Esophagus squamous epithelium (tissue), 5 donors: ENCODE measurements at regions not wholly inside any gene's neighbourhood (a gene's known extent, or its start where the extent isn't known, plus 50 kb on each side); places are given as distances from the start of the nearest gene placed in this dataset.

Experiments used
- DNase-seq: peaks from one replicate; lab custom pipeline; 2025; lab: John Stamatoyannopoulos, UW
- H3K27ac ChIP-seq, 4 donors: fragments of 200-600 bp; sonication (generic); one replicate each; pipeline ENCODE4 v1.5.1; 2016 to 2019; ENCODE audit warnings: mild to moderate bottlenecking in 1 of 4
- H3K27me3 ChIP-seq, 4 donors: fragments of 200-600 bp; sonication (generic); 1 replicate in 3 of 4; 2 replicates in 1 of 4; pipeline versions ENCODE4 v1.5.1 to v1.6.0; 2017 to 2021; ENCODE audit warnings: antibody characterized with exemption in 1 of 4
- H3K36me3 ChIP-seq, 3 donors: fragments of 200-600 bp; sonication (generic); one replicate each; pipeline ENCODE4 v1.5.1; 2016 to 2019
- H3K4me1 ChIP-seq, 3 donors: fragments of 200-600 bp; sonication (generic); one replicate each; pipeline ENCODE4 v1.5.1; 2017 to 2019
- H3K4me3 ChIP-seq, 4 donors: fragments of 200-600 bp; sonication (generic); 1 replicate in 3 of 4; 2 replicates in 1 of 4; pipeline ENCODE4 v1.5.1; 2016 to 2019; ENCODE audit warnings: mild to moderate bottlenecking in 2 of 4, moderate library complexity in 1 of 4
- H3K9me3 ChIP-seq, 3 donors: fragments of 200-600 bp; sonication (generic); one replicate each; pipeline ENCODE4 v1.5.1; 2016 to 2019
- POLR2A ChIP-seq, 4 donors: fragments of 450-650 bp; IDR thresholded peaks; one replicate each; pipeline ENCODE4 v1.6.1; 2017; ENCODE audit warnings: antibody characterized with exemption in 4 of 4, mild to moderate bottlenecking in 4 of 4, moderate library complexity in 3 of 4
- WGBS, 2 donors: methylation state at CpG; one replicate each; pipeline ENCODE4 v1.1.5; 2018; 5-methylcytosine and 5-hydroxymethylcytosine counted together
- intact Hi-C: fragments of 100-400 bp; cut with DNase I; formaldehyde crosslinking; loops from one replicate; pipeline ENCODE4 v1.15.0; 2022
- TF ChIP-seq, protein P1 (sequence below), 6 experiments: fragments of 450-650 bp in 4 of 6; fragments of 200-600 bp in 2 of 6; sonication (generic) in 2 of 6; IDR thresholded peaks; one replicate each; pipeline ENCODE4 v1.5.1; 2016 to 2019; ENCODE audit warnings: antibody characterized with exemption in 6 of 6, mild to moderate bottlenecking in 4 of 6, moderate library complexity in 4 of 6
- donor health status: DM: yes; HTN: yes; CAD: no.

DNA sequence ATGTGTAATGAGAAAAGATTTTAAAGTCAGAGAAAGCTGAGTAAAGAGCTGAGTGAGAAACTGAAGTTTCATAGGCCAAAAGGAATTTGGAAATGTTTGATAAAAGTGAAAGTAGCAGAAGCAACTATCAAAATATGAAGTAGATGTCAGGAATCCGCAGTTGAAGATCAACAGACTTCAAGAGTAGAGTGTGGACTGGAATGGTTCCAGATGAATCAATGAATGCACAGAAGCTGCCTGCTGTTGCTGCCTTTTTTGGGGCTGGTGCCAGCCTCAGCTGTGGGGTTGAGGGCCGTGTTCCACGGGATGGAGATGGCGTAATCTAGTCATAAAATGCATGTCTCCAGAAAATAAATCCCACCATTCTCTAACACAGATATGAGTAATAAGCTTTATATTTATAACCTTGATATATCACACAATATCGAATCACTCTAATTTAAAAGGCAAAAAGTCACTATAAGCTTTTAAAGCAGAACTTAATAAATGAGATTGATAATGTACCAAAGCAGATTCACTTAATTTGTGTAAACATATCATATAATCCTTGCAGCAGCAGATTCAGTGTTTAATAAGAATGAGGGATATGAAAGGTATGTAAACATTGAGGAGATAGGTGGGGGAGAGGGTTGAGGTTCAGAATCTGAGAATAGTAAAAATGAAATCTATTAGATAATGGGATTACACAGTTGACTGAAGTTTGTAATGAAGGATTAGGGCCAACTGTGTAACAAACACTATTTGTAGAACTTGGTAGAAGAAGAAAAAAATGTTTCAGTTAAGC lies 652.3 kb upstream of the FTMT start:
- intact Hi-C loops = no loop called here
- Histone ChIP-seq H3K4me3 (peak overlapping the region in 1 of 4 donors; percentile 5), H3K9me3 (no peaks in the 10 kb centered on the region), H3K4me1 (no peaks in the 10 kb centered on the region), H3K27me3 (no peaks in the 10 kb centered on the region), H3K27ac (no peak overlapping the region), H3K36me3 (no peaks in the 10 kb centered on the region)
- no peak for TF ChIP-seq POLR2A (IDR thresholded peaks at IDR 0.05)
- TF ChIP-seq, protein P1, sequence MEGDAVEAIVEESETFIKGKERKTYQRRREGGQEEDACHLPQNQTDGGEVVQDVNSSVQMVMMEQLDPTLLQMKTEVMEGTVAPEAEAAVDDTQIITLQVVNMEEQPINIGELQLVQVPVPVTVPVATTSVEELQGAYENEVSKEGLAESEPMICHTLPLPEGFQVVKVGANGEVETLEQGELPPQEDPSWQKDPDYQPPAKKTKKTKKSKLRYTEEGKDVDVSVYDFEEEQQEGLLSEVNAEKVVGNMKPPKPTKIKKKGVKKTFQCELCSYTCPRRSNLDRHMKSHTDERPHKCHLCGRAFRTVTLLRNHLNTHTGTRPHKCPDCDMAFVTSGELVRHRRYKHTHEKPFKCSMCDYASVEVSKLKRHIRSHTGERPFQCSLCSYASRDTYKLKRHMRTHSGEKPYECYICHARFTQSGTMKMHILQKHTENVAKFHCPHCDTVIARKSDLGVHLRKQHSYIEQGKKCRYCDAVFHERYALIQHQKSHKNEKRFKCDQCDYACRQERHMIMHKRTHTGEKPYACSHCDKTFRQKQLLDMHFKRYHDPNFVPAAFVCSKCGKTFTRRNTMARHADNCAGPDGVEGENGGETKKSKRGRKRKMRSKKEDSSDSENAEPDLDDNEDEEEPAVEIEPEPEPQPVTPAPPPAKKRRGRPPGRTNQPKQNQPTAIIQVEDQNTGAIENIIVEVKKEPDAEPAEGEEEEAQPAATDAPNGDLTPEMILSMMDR (IDR thresholded peaks at IDR 0.05) = no peak
- DNase-seq = no peak
- 58 to 68% methylated on average over 5 of the region's 5 CpGs for WGBS, 2 donors

DNA sequence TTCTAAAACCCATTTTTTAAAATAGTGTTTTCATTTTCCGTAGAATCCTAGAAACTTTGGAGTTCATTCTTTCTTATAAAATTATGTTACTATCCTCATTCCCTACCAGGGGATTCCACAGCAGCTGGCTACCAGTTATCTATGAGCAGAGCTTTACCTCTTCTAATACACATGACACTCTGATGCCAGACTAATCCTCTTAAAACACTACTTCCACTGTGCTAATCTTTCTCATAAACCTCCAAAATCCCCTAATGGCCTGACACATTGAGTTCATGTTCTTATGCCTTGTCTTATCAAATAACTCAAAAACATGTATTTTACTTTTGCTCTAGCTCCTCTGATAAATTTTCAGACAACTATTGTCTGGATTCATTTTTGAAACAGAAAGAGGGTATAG lies 633.6 kb upstream of the FTMT start:
- no peak for DNase-seq
- 61 to 91% methylated on average over 1 of the region's 1 CpG for WGBS, 2 donors
- no peaks in the 10 kb centered on the region for H3K27me3 ChIP-seq
- no peaks in the 10 kb centered on the region for H3K36me3 ChIP-seq
- TF ChIP-seq, protein P1 (IDR thresholded peaks at IDR 0.05) = no peak
- TF ChIP-seq POLR2A (IDR thresholded peaks at IDR 0.05) = no peak
- H3K27ac ChIP-seq = no peak overlapping the region
- no peak overlapping the region for H3K4me3 ChIP-seq
- intact Hi-C loops = no loop called here
- H3K9me3 ChIP-seq = peaks cover 0 to 21% (median 5%) of the 10 kb centered on the region in 3 donors
- no peaks in the 10 kb centered on the region for H3K4me1 ChIP-seq

DNA sequence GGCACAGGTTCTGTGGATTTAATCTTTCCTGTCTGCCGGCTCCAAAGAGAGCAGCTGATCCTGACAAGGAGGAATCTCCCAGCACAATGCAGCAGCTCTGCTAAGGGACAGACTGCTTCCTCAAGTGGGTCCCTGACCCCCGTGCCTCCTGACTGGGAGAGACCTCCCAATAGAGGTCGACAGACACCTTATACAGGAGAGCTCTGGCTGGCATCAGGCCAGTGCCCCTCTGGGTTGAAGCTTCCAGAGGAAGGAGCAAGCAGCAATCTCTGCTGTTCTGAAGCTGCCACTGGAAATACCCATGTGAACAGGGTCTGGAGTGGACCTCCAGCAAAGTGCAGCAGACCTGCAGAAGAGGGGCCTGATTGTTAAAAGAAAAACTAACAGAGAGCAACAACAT lies 630.2 kb upstream of the FTMT start:
- Histone ChIP-seq H3K36me3 (no peaks in the 10 kb centered on the region), H3K9me3 (peaks cover 0 to 22% (median 5%) of the 10 kb centered on the region in 3 donors), H3K4me1 (no peaks in the 10 kb centered on the region), H3K27me3 (no peaks in the 10 kb centered on the region), H3K4me3 (no peak overlapping the region), H3K27ac (no peak overlapping the region)
- WGBS, 2 donors = 61 to 80% methylated on average over 2 to 3 of the region's 3 CpGs
- TF ChIP-seq POLR2A (IDR thresholded peaks at IDR 0.05) = no peak
- TF ChIP-seq, protein P1 (IDR thresholded peaks at IDR 0.05) = no peak
- intact Hi-C loops = no loop called here
- no peak for DNase-seq

DNA sequence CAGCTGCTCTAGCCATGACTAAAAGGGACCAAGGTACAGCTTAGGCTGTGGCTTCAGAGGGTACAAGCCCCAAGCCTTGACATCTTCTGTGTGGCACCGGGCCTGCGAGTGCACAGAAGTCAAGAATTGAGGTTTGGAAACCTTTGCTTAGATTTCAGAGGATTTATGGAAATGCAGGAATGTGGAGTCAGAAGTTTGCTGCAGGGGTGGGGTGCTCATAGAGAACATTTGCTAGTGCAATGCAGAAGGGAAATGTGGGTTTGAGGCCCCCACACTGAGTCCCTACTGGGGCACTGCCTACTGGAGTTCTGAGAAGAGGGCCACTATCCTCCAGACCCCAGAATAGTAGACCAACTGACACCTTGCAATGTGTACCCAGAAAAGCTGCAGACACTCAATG lies 624.9 kb upstream of the FTMT start:
- Histone ChIP-seq H3K9me3 (peaks cover 0 to 15% (median 4%) of the 10 kb centered on the region in 3 donors), H3K4me3 (no peak overlapping the region), H3K4me1 (no peaks in the 10 kb centered on the region), H3K36me3 (no peaks in the 10 kb centered on the region), H3K27ac (no peak overlapping the region), H3K27me3 (no peaks in the 10 kb centered on the region)
- DNase-seq = no peak
- intact Hi-C loops = no loop called here
- TF ChIP-seq, protein P1 (IDR thresholded peaks at IDR 0.05) = no peak
- TF ChIP-seq POLR2A (IDR thresholded peaks at IDR 0.05) = no peak
- WGBS, 2 donors = 0% methylated on average over 1 of the region's 2 CpGs; no CpG with 5 or more reads in 1 of the 2 donors

DNA sequence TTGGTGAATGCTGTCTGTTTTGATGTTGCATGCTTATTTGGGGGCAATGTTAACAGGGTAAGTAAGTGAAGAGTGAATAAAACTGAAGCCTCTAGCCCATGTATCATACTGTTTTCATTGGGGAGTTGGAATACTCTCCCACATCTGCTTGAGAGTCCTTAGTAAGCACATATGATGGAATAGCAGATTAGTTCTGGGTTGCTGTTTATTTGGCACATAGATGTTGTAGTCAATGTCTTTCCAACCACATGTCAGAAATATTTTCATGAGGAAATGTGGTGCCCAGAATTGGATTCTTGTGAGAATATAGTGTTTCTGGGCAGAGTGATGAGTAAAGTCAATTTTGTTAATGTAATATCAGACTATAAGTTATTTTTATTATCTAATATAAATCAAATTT lies 611.7 kb upstream of the FTMT start:
- TF ChIP-seq POLR2A (IDR thresholded peaks at IDR 0.05) = no peak
- TF ChIP-seq, protein P1 (IDR thresholded peaks at IDR 0.05) = no peak
- Histone ChIP-seq H3K27me3 (no peaks in the 10 kb centered on the region), H3K4me3 (no peak overlapping the region), H3K36me3 (no peaks in the 10 kb centered on the region), H3K9me3 (no peaks in the 10 kb centered on the region), H3K27ac (no peak overlapping the region), H3K4me1 (no peaks in the 10 kb centered on the region)
- DNase-seq = no peak
- intact Hi-C loops = no loop called here
